Esophagus squamous epithelium (tissue), 5 donors: ENCODE measurements at regions not wholly inside any gene's neighbourhood (a gene's known extent, or its start where the extent isn't known, plus 50 kb on each side); places are given as distances from the start of the nearest gene placed in this dataset.

ENCODE experiments used
- DNase-seq: peaks from one replicate; lab custom pipeline; 2025; lab: John Stamatoyannopoulos, UW
- H3K27ac ChIP-seq, 4 donors: fragments of 200-600 bp; sonication (generic); one replicate each; pipeline ENCODE4 v1.5.1; 2016 to 2019; ENCODE audit warnings: mild to moderate bottlenecking in 1 of 4
- H3K27me3 ChIP-seq, 4 donors: fragments of 200-600 bp; sonication (generic); 1 replicate in 3 of 4; 2 replicates in 1 of 4; pipeline versions ENCODE4 v1.5.1 to v1.6.0; 2017 to 2021; ENCODE audit warnings: antibody characterized with exemption in 1 of 4
- H3K36me3 ChIP-seq, 3 donors: fragments of 200-600 bp; sonication (generic); one replicate each; pipeline ENCODE4 v1.5.1; 2016 to 2019
- H3K4me1 ChIP-seq, 3 donors: fragments of 200-600 bp; sonication (generic); one replicate each; pipeline ENCODE4 v1.5.1; 2017 to 2019
- H3K4me3 ChIP-seq, 4 donors: fragments of 200-600 bp; sonication (generic); 1 replicate in 3 of 4; 2 replicates in 1 of 4; pipeline ENCODE4 v1.5.1; 2016 to 2019; ENCODE audit warnings: mild to moderate bottlenecking in 2 of 4, moderate library complexity in 1 of 4
- H3K9me3 ChIP-seq, 3 donors: fragments of 200-600 bp; sonication (generic); one replicate each; pipeline ENCODE4 v1.5.1; 2016 to 2019
- CTCF ChIP-seq, 6 experiments: fragments of 450-650 bp in 4 of 6; fragments of 200-600 bp in 2 of 6; sonication (generic) in 2 of 6; IDR thresholded peaks; one replicate each; pipeline ENCODE4 v1.5.1; 2016 to 2019; ENCODE audit warnings: antibody characterized with exemption in 6 of 6, mild to moderate bottlenecking in 4 of 6, moderate library complexity in 4 of 6
- POLR2A ChIP-seq, 4 donors: fragments of 450-650 bp; IDR thresholded peaks; one replicate each; pipeline ENCODE4 v1.6.1; 2017; ENCODE audit warnings: antibody characterized with exemption in 4 of 4, mild to moderate bottlenecking in 4 of 4, moderate library complexity in 3 of 4
- WGBS, 2 donors: methylation state at CpG; one replicate each; pipeline ENCODE4 v1.1.5; 2018; 5-methylcytosine and 5-hydroxymethylcytosine counted together
- intact Hi-C: fragments of 100-400 bp; cut with DNase I; formaldehyde crosslinking; loops from one replicate; pipeline ENCODE4 v1.15.0; 2022
- donor health status: DM: yes; HTN: yes; CAD: no.

DNA sequence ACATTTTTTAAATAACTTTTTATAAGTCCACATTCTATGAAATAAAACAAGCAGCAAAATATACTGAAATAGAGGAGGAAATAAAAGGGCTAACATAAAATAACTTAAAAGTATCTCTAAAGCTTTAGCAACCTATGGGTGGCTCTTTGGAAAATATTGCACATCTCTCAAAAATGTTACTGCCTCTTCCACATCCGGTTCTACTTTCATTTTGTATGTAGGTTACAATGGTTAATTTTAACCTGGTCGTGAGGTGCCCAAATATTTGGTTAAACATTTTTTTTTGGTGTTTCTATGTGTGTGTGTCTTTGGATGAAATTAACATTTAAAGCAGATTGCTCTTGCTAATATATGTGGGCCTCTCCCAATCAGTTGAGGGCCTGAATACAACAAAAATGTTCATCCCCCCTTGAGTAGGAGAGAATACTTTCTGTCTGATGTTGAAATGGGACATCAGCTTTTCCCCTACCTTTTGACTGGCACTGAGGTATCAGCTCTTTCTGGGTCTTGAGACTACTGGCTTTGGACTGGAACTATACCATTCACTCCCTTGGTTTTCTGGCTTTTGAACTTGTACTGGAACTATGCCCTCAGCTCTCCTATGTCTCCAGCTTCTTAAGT lies 353.0 kb downstream of the ADAM29 start:
- no peaks in the 10 kb centered on the region for H3K4me1 ChIP-seq
- 54 to 58% methylated on average over 2 of the region's 2 CpGs for WGBS, 2 donors
- intact Hi-C loops: no loop called here

DNA sequence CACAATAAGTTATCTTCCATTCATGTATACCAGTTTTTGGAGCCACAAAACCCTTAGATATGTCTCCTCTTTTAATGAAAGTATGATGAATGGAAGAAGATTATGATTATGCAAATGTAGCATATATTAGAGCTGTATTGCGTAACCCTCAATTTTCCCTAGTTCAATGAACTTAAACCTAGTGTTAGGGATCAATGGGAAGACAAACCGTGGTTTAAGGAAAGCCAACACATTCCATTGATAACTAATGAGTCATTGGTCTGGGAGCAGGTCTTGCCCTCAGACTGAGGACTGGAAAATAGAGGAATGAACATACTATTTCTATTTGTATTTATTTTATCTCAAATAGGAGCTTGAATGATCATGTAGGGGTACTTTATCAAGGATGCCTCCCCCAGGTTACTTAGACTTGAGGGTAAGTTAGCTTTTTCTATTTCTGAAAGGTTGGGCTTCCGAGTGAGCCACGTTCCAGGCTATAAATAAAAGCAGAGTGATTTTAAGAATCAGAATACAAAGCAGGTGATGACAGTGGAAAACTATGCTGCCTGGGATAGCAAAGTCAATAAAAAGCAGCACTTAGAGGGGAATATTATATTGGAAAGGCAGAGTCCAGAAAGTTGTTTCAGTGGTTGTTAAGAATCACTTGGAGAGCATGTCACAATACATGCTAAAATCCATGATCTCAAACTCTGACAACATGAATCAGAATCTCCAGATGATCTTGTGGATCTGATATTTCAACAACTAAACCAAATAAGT lies 356.0 kb downstream of the ADAM29 start:
- intact Hi-C loops: no loop called here
- no peaks in the 10 kb centered on the region for H3K36me3 ChIP-seq
- no peaks in the 10 kb centered on the region for H3K4me1 ChIP-seq
- TF ChIP-seq CTCF (IDR thresholded peaks at IDR 0.05) (no peak), POLR2A (IDR thresholded peaks at IDR 0.05) (no peak)
- no peak for DNase-seq
- no peaks in the 10 kb centered on the region for H3K9me3 ChIP-seq
- H3K27ac ChIP-seq: no peak overlapping the region
- 40 to 56% methylated on average over 4 of the region's 4 CpGs for WGBS, 2 donors
- H3K4me3 ChIP-seq: no peak overlapping the region
- H3K27me3 ChIP-seq: no peaks in the 10 kb centered on the region

More for the DNA sequence above, 353.0 kb downstream of the ADAM29 start:
- no peaks in the 10 kb centered on the region for H3K9me3 ChIP-seq
- no peak for DNase-seq
- no peak overlapping the region for H3K4me3 ChIP-seq
- H3K27ac ChIP-seq: no peak overlapping the region
- TF ChIP-seq POLR2A (IDR thresholded peaks at IDR 0.05) (no peak), CTCF (IDR thresholded peaks at IDR 0.05) (no peak)
- H3K36me3 ChIP-seq: no peaks in the 10 kb centered on the region
- H3K27me3 ChIP-seq: no peaks in the 10 kb centered on the region

DNA sequence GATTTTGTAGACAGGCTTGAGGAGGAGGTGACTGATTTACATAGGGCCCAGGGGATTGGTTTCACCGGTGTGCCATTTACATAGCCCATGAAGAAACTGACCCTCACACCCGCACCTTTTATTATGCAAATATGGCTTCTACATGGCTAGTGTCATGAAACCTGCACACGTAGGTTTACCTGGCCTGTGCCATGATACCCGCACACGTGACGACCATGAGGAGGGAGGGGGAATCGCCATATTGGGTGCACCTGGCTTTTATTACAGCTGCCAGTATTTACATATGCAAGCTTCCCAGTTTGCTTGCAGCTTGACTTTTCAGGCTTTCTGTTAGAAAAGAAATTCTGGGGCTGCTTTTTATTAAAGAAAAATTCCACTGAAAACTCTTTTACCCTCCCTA lies 359.7 kb downstream of the ADAM29 start:
- Histone ChIP-seq H3K36me3 (no peaks in the 10 kb centered on the region), H3K4me3 (no peak overlapping the region), H3K9me3 (no peaks in the 10 kb centered on the region), H3K4me1 (no peaks in the 10 kb centered on the region), H3K27ac (no peak overlapping the region), H3K27me3 (no peaks in the 10 kb centered on the region)
- intact Hi-C loops: no loop called here
- WGBS, 2 donors: 51 to 72% methylated on average over 6 to 7 of the region's 7 CpGs
- TF ChIP-seq POLR2A (IDR thresholded peaks at IDR 0.05) (no peak), CTCF (IDR thresholded peaks at IDR 0.05) (no peak)
- DNase-seq: no peak

GRCh38 chr4:175280153-175280552 lies 362.0 kb downstream of the ADAM29 start:
- Histone ChIP-seq H3K27ac (no peak overlapping the region), H3K9me3 (no peaks in the 10 kb centered on the region), H3K4me3 (no peak overlapping the region), H3K27me3 (no peaks in the 10 kb centered on the region), H3K4me1 (no peaks in the 10 kb centered on the region), H3K36me3 (no peaks in the 10 kb centered on the region)
- DNase-seq: no peak
- intact Hi-C loops: no loop called here
- 93% methylated on average over 2 of the region's 2 CpGs for WGBS, 2 donors
- TF ChIP-seq CTCF (IDR thresholded peaks at IDR 0.05): no peak
- TF ChIP-seq POLR2A (IDR thresholded peaks at IDR 0.05): no peak

- Histone ChIP-seq H3K4me1 (no peaks in the 10 kb centered on the region), H3K4me3 (no peak overlapping the region), H3K36me3 (no peaks in the 10 kb centered on the region), H3K9me3 (no peaks in the 10 kb centered on the region), H3K27me3 (no peaks in the 10 kb centered on the region), H3K27ac (no peak overlapping the region)
- intact Hi-C loops: no loop called here
- DNase-seq: no peak
- TF ChIP-seq POLR2A (IDR thresholded peaks at IDR 0.05): no peak
- no peak for TF ChIP-seq CTCF (IDR thresholded peaks at IDR 0.05)
- 36 to 55% methylated on average over 1 of the region's 1 CpG for WGBS, 2 donors
These were observed 363.7 kb downstream of the ADAM29 start for GRCh38 chr4:175281894-175282293.
